ENCODE measurements at regions not wholly inside any gene's neighbourhood (a gene's known extent, or its start where the extent isn't known, plus 50 kb on each side); places are given as distances from the start of the nearest gene placed in this dataset.

- FAIRE-seq (no peak), DNase-seq (no peak)
- Histone ChIP-seq H3K27ac (ENCODE audit: low read depth in 1 of 3, low read length in 2 of 3) (no peak overlapping the region), H3K27me3 (ENCODE audit: control insufficient read depth in 3 of 3, insufficient read depth in 3 of 3, low read length in 3 of 3) (no peaks in the 10 kb centered on the region), H3K4me3 (ENCODE audit: low read depth in 1 of 3, low read length in 3 of 3) (no peak overlapping the region), H3K9me3 (ENCODE audit: control insufficient read depth in 2 of 2, insufficient read depth in 1 of 2, low read depth in 1 of 2, low read length in 1 of 2) (no peaks in the 10 kb centered on the region), H3K36me3 (ENCODE audit: control insufficient read depth in 3 of 3, insufficient read depth in 2 of 3, low read depth in 1 of 3, low read length in 3 of 3) (no peaks in the 10 kb centered on the region), H3K4me1 (ENCODE audit: control insufficient read depth in 3 of 3, insufficient read depth in 2 of 3, low read depth in 1 of 3, low read length in 2 of 3) (no peaks in the 10 kb centered on the region)
- 19 to 61% (median 23%) methylated on average over 1 of the region's 1 CpG for WGBS, 3 donors
These were observed 59.4 kb upstream of the DOK5 start for GRCh38 chr20:54415967-54416366.

- 63 to 84% (median 75%) methylated on average over 4 of the region's 4 CpGs for WGBS, 3 donors
- Histone ChIP-seq H3K36me3 (ENCODE audit: control insufficient read depth in 3 of 3, insufficient read depth in 2 of 3, low read depth in 1 of 3, low read length in 3 of 3) (no peaks in the 10 kb centered on the region), H3K27me3 (ENCODE audit: control insufficient read depth in 3 of 3, insufficient read depth in 3 of 3, low read length in 3 of 3) (no peaks in the 10 kb centered on the region), H3K27ac (ENCODE audit: low read depth in 1 of 3, low read length in 2 of 3) (no peak overlapping the region), H3K4me1 (ENCODE audit: control insufficient read depth in 3 of 3, insufficient read depth in 2 of 3, low read depth in 1 of 3, low read length in 2 of 3) (no peaks in the 10 kb centered on the region), H3K4me3 (ENCODE audit: low read depth in 1 of 3, low read length in 3 of 3) (no peak overlapping the region), H3K9me3 (ENCODE audit: control insufficient read depth in 2 of 2, insufficient read depth in 1 of 2, low read depth in 1 of 2, low read length in 1 of 2) (no peaks in the 10 kb centered on the region)
- DNase-seq (no peak), FAIRE-seq (no peak)
These were observed 58.6 kb upstream of the DOK5 start for GRCh38 chr20:54416770-54417169.

- Histone ChIP-seq H3K36me3 (ENCODE audit: control insufficient read depth in 3 of 3, insufficient read depth in 2 of 3, low read depth in 1 of 3, low read length in 3 of 3) (no peaks in the 10 kb centered on the region), H3K4me1 (ENCODE audit: control insufficient read depth in 3 of 3, insufficient read depth in 2 of 3, low read depth in 1 of 3, low read length in 2 of 3) (no peaks in the 10 kb centered on the region)
- FAIRE-seq = no peak
These were observed 55.9 kb upstream of the DOK5 start for GRCh38 chr20:54419531-54419930.

More at GRCh38 chr20:54419531-54419930, 55.9 kb upstream of the DOK5 start:
- no peak overlapping the region for H3K4me3 ChIP-seq (ENCODE audit: low read depth in 1 of 3, low read length in 3 of 3)
- H3K27ac ChIP-seq (ENCODE audit: low read depth in 1 of 3, low read length in 2 of 3) = no peak overlapping the region
- no peak for DNase-seq
- H3K9me3 ChIP-seq (ENCODE audit: control insufficient read depth in 2 of 2, insufficient read depth in 1 of 2, low read depth in 1 of 2, low read length in 1 of 2) = peaks cover 0 to 2% of the 10 kb centered on the region in 2 donors
- H3K27me3 ChIP-seq (ENCODE audit: control insufficient read depth in 3 of 3, insufficient read depth in 3 of 3, low read length in 3 of 3) = no peaks in the 10 kb centered on the region

All from small intestine (tissue), 7 donors.